Skeletal muscle tissue (tissue), 3 donors: ENCODE measurements at regions not wholly inside any gene's neighbourhood (a gene's known extent, or its start where the extent isn't known, plus 50 kb on each side); places are given as distances from the start of the nearest gene placed in this dataset.

Experiments used
- H3K27ac ChIP-seq: one replicate; pipeline ENCODE4 v1.7.0; 2013; ENCODE audit warnings: mild to moderate bottlenecking, low read depth, low read length, inconsistent platforms
- H3K27me3 ChIP-seq, 3 donors: one replicate each; pipeline ENCODE4 v1.7.0; 2013; ENCODE audit warnings: low read length in 3 of 3; ENCODE audit not compliant: control insufficient read depth in 3 of 3, insufficient read depth in 3 of 3
- H3K36me3 ChIP-seq, 3 donors: one replicate each; pipeline ENCODE4 v1.7.0; 2013; ENCODE audit warnings: low read length in 3 of 3; ENCODE audit not compliant: control insufficient read depth in 3 of 3, insufficient read depth in 3 of 3
- H3K4me1 ChIP-seq, 3 donors: one replicate each; pipeline ENCODE4 v1.7.0; 2013; ENCODE audit warnings: low read length in 3 of 3, mild to moderate bottlenecking in 3 of 3; ENCODE audit not compliant: control insufficient read depth in 3 of 3, insufficient read depth in 3 of 3
- H3K4me3 ChIP-seq, 3 donors: one replicate each; pipeline ENCODE4 v1.7.0; 2013; ENCODE audit warnings: low read length in 3 of 3
- H3K9ac ChIP-seq, 3 donors: one replicate each; pipeline ENCODE4 v1.7.0; 2013; ENCODE audit warnings: low read length in 3 of 3, mild to moderate bottlenecking in 3 of 3, moderate library complexity in 2 of 3, low read depth in 1 of 3
- H3K9me3 ChIP-seq, 3 donors: one replicate each; pipeline ENCODE4 v1.7.0; 2013; ENCODE audit warnings: low read length in 3 of 3; ENCODE audit not compliant: control insufficient read depth in 3 of 3
- donor health status: Osteomylitis.

- H3K4me1 ChIP-seq, result peaks cover 66 to 74% (median 74%) of the 10 kb centered on the region in 3 donors
- H3K27ac ChIP-seq, result peak overlapping the region; percentile 65
- H3K27me3 ChIP-seq, result no peaks in the 10 kb centered on the region
- no peaks in the 10 kb centered on the region for H3K36me3 ChIP-seq
- H3K9ac ChIP-seq, result peak overlapping the region in 1 of 3 donors; percentile 57
- no peaks in the 10 kb centered on the region for H3K9me3 ChIP-seq
- H3K4me3 ChIP-seq, result no peak overlapping the region
These were observed 252.5 kb downstream of the SEC14L1 start for GRCh38 chr17:77393274-77393600.

- Histone ChIP-seq H3K27ac (peak overlapping the region; percentile 37), H3K4me1 (peaks cover 59 to 70% (median 69%) of the 10 kb centered on the region in 3 donors), H3K27me3 (no peaks in the 10 kb centered on the region), H3K36me3 (peaks cover 0 to 2% (median 0%) of the 10 kb centered on the region in 3 donors), H3K4me3 (peak overlapping the region in 1 of 3 donors; percentile 22), H3K9ac (peak overlapping the region in 2 of 3 donors; percentile 20 to 64), H3K9me3 (no peaks in the 10 kb centered on the region)
These were observed 253.2 kb downstream of the SEC14L1 start for GRCh38 chr17:77393867-77394539.

GRCh38 chr17:77394540-77395295 lies 253.9 kb downstream of the SEC14L1 start:
- Histone ChIP-seq H3K4me3 (peak overlapping the region in 1 of 3 donors; percentile 22), H3K9ac (peak overlapping the region in 2 of 3 donors; percentile 34 to 64), H3K4me1 (peaks cover 59 to 71% (median 69%) of the 10 kb centered on the region in 3 donors), H3K27me3 (no peaks in the 10 kb centered on the region), H3K9me3 (no peaks in the 10 kb centered on the region), H3K27ac (peak overlapping the region; percentile 37), H3K36me3 (peaks cover 0 to 2% (median 0%) of the 10 kb centered on the region in 3 donors)

GRCh38 chr17:77395501-77396048 lies 254.8 kb downstream of the SEC14L1 start:
- Histone ChIP-seq H3K9ac (no peak overlapping the region), H3K36me3 (peaks cover 0 to 2% (median 0%) of the 10 kb centered on the region in 3 donors), H3K4me1 (peaks cover 63 to 75% (median 73%) of the 10 kb centered on the region in 3 donors), H3K4me3 (no peak overlapping the region), H3K27ac (no peak overlapping the region), H3K9me3 (no peaks in the 10 kb centered on the region), H3K27me3 (no peaks in the 10 kb centered on the region)

- H3K27me3 ChIP-seq, result no peaks in the 10 kb centered on the region
- H3K4me1 ChIP-seq, result peaks cover 57 to 70% (median 69%) of the 10 kb centered on the region in 3 donors
- H3K9me3 ChIP-seq, result no peaks in the 10 kb centered on the region
- H3K27ac ChIP-seq, result no peak overlapping the region
- no peak overlapping the region for H3K4me3 ChIP-seq
- H3K9ac ChIP-seq, result no peak overlapping the region
- peaks cover 0 to 2% (median 0%) of the 10 kb centered on the region in 3 donors for H3K36me3 ChIP-seq
These were observed 255.8 kb downstream of the SEC14L1 start for GRCh38 chr17:77396610-77397009.

GRCh38 chr17:77398274-77398673 lies 257.5 kb downstream of the SEC14L1 start:
- Histone ChIP-seq H3K27me3 (no peaks in the 10 kb centered on the region), H3K27ac (no peak overlapping the region), H3K36me3 (peaks cover 0 to 10% (median 7%) of the 10 kb centered on the region in 3 donors), H3K4me1 (peaks cover 40 to 60% (median 59%) of the 10 kb centered on the region in 3 donors), H3K9ac (no peak overlapping the region), H3K4me3 (no peak overlapping the region), H3K9me3 (no peaks in the 10 kb centered on the region)

GRCh38 chr17:77399319-77399957 lies 258.7 kb downstream of the SEC14L1 start:
- Histone ChIP-seq H3K9me3 (no peaks in the 10 kb centered on the region), H3K9ac (no peak overlapping the region), H3K27ac (no peak overlapping the region), H3K4me3 (no peak overlapping the region), H3K36me3 (peaks cover 0 to 10% (median 9%) of the 10 kb centered on the region in 3 donors), H3K4me1 (peaks cover 31 to 61% (median 57%) of the 10 kb centered on the region in 3 donors), H3K27me3 (no peaks in the 10 kb centered on the region)

GRCh38 chr17:77400445-77400870 lies 259.7 kb downstream of the SEC14L1 start:
- peak overlapping the region; percentile 30 to 45 (median 38) for H3K9ac ChIP-seq
- no peaks in the 10 kb centered on the region for H3K9me3 ChIP-seq
- no peak overlapping the region for H3K27ac ChIP-seq
- H3K36me3 ChIP-seq, result peaks cover 0 to 10% (median 9%) of the 10 kb centered on the region in 3 donors
- peaks cover 35 to 66% (median 61%) of the 10 kb centered on the region in 3 donors for H3K4me1 ChIP-seq
- H3K4me3 ChIP-seq, result peak overlapping the region in 2 of 3 donors; percentile 5 to 13
- no peaks in the 10 kb centered on the region for H3K27me3 ChIP-seq

- Histone ChIP-seq H3K36me3 (peaks cover 0 to 10% (median 9%) of the 10 kb centered on the region in 3 donors), H3K4me1 (peaks cover 33 to 58% (median 50%) of the 10 kb centered on the region in 3 donors)
These were observed 261.5 kb downstream of the SEC14L1 start for GRCh38 chr17:77402159-77402731.

More at GRCh38 chr17:77402159-77402731, 261.5 kb downstream of the SEC14L1 start:
- Histone ChIP-seq H3K27me3 (no peaks in the 10 kb centered on the region), H3K27ac (no peak overlapping the region), H3K9me3 (no peaks in the 10 kb centered on the region), H3K4me3 (no peak overlapping the region), H3K9ac (no peak overlapping the region)
